Thoracic aorta (tissue), 2 donors: ENCODE measurements at regions not wholly inside any gene's neighbourhood (a gene's known extent, or its start where the extent isn't known, plus 50 kb on each side); places are given as distances from the start of the nearest gene placed in this dataset.

Experiments
- ATAC-seq: fragments of 150-250 bp; one replicate; pipeline ENCODE4 v1.8.0; 2017; ENCODE audit warnings: low read depth; ENCODE audit not compliant: insufficient number of reproducible peaks, low FRiP score
- DNase-seq: peaks from one replicate; pipeline ENCODE4 v3.0.0-alpha.2; 2020; ENCODE audit warnings: low spot score
- H3K27ac ChIP-seq, 2 donors: fragments of 200-600 bp; sonication (generic); 1 replicate in 1 of 2; 2 replicates in 1 of 2; pipeline ENCODE4 v1.5.1; 2016; ENCODE audit warnings: mild to moderate bottlenecking in 2 of 2, moderate library complexity in 2 of 2
- H3K27me3 ChIP-seq: fragments of 200-600 bp; sonication (generic); replicated peaks from 2 replicates; pipeline ENCODE4 v1.6.0; 2016; ENCODE audit warnings: mild to moderate bottlenecking; ENCODE audit not compliant: insufficient read depth
- H3K36me3 ChIP-seq: fragments of 200-600 bp; sonication (generic); one replicate; pipeline ENCODE4 v1.5.1; 2016
- H3K4me1 ChIP-seq, 2 donors: fragments of 200-600 bp; sonication (generic); 1 replicate in 1 of 2; 2 replicates in 1 of 2; pipeline versions ENCODE4 v1.5.1 to v1.6.0; 2016; ENCODE audit warnings: low read depth in 2 of 2, mild to moderate bottlenecking in 1 of 2; ENCODE audit not compliant: control insufficient read depth in 1 of 2
- H3K4me3 ChIP-seq: fragments of 200-600 bp; sonication (generic); 2 replicates; pipeline ENCODE4 v1.5.1; 2016; ENCODE audit warnings: mild to moderate bottlenecking
- H3K9me3 ChIP-seq: fragments of 200-600 bp; sonication (generic); 2 replicates; pipeline ENCODE4 v1.5.1; 2016
- CTCF ChIP-seq: fragments of 200-600 bp; sonication (generic); IDR thresholded peaks from one replicate; pipeline ENCODE4 v1.5.1; 2019; ENCODE audit warnings: antibody characterized with exemption

- TF ChIP-seq CTCF: no peak
- ATAC-seq: no peak
- Histone ChIP-seq H3K27ac (no peak overlapping the region), H3K4me1 (no peaks in the 10 kb centered on the region), H3K9me3 (no peaks in the 10 kb centered on the region), H3K4me3 (no peak overlapping the region), H3K36me3 (no peaks in the 10 kb centered on the region), H3K27me3 (no peaks in the 10 kb centered on the region)
- DNase-seq: no peak
Observed at GRCh38 chr9:30722065-30722464, 1662.4 kb upstream of the ACO1 start.

- Histone ChIP-seq H3K9me3 (no peaks in the 10 kb centered on the region), H3K27me3 (no peaks in the 10 kb centered on the region), H3K4me3 (no peak overlapping the region), H3K4me1 (no peaks in the 10 kb centered on the region), H3K36me3 (no peaks in the 10 kb centered on the region), H3K27ac (no peak overlapping the region)
- no peak for DNase-seq
- no peak for TF ChIP-seq CTCF
- no peak for ATAC-seq
Observed at GRCh38 chr9:30723656-30724055, 1660.8 kb upstream of the ACO1 start.

- ATAC-seq (no peak), DNase-seq (no peak)
- no peaks in the 10 kb centered on the region for H3K4me1 ChIP-seq
- no peak for TF ChIP-seq CTCF
- H3K27ac ChIP-seq: no peak overlapping the region
- no peaks in the 10 kb centered on the region for H3K36me3 ChIP-seq
- no peaks in the 10 kb centered on the region for H3K9me3 ChIP-seq
- no peaks in the 10 kb centered on the region for H3K27me3 ChIP-seq
- no peak overlapping the region for H3K4me3 ChIP-seq
Observed at GRCh38 chr9:30732060-30732459, 1652.4 kb upstream of the ACO1 start.

- Histone ChIP-seq H3K27me3 (no peaks in the 10 kb centered on the region), H3K27ac (no peak overlapping the region), H3K36me3 (no peaks in the 10 kb centered on the region), H3K4me3 (no peak overlapping the region), H3K9me3 (no peaks in the 10 kb centered on the region), H3K4me1 (no peaks in the 10 kb centered on the region)
- TF ChIP-seq CTCF: no peak
- DNase-seq (no peak), ATAC-seq (no peak)
Observed at GRCh38 chr9:30744871-30745270, 1639.6 kb upstream of the ACO1 start.

GRCh38 chr9:30746589-30746988, 1637.9 kb upstream of the ACO1 start:
- Histone ChIP-seq H3K4me3 (no peak overlapping the region), H3K36me3 (no peaks in the 10 kb centered on the region), H3K4me1 (no peaks in the 10 kb centered on the region), H3K9me3 (no peaks in the 10 kb centered on the region), H3K27ac (no peak overlapping the region), H3K27me3 (no peaks in the 10 kb centered on the region)
- no peak for ATAC-seq
- DNase-seq: no peak
- no peak for TF ChIP-seq CTCF
